Loucy (cell line): ENCODE measurements at regions not wholly inside any gene's neighbourhood (a gene's known extent, or its start where the extent isn't known, plus 50 kb on each side); places are given as distances from the start of the nearest gene placed in this dataset.

ENCODE experiments used
- EZH2phosphoT487 ChIP-seq: fragments of 200-600 bp; IDR thresholded peaks from 2 replicates; pipeline ENCODE4 v1.6.1; 2018; ENCODE audit warnings: antibody characterized with exemption, mild to moderate bottlenecking, moderate library complexity, borderline replicate concordance
- TF ChIP-seq, protein P1 (sequence below): fragments of 200-600 bp; sonication (generic); conservative IDR thresholded peaks from 2 replicates; pipeline ENCODE4 v1.5.1; 2014; ENCODE audit warnings: mild to moderate bottlenecking, antibody characterized with exemption, low read length

DNA sequence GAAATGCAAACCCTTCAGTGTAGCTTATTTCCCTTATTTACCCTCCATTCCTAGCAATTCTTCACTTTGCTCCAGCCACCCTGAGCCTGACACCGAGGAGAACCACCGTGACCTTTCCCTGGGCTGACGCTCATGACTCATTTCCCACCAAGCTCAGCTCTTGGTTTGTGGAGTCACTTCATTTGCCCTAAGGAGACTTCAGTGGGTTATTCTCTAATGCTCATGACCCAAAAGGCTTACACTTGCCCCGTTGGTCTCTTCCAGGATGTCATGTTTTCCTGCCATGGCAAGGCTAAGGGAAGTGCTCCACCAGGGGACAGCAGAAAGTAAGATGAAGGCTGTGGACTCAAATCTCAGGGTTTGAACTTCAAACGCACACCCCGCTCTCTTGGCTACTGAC lies 161.0 kb downstream of the CBLN1 start:
- TF ChIP-seq, protein P1, sequence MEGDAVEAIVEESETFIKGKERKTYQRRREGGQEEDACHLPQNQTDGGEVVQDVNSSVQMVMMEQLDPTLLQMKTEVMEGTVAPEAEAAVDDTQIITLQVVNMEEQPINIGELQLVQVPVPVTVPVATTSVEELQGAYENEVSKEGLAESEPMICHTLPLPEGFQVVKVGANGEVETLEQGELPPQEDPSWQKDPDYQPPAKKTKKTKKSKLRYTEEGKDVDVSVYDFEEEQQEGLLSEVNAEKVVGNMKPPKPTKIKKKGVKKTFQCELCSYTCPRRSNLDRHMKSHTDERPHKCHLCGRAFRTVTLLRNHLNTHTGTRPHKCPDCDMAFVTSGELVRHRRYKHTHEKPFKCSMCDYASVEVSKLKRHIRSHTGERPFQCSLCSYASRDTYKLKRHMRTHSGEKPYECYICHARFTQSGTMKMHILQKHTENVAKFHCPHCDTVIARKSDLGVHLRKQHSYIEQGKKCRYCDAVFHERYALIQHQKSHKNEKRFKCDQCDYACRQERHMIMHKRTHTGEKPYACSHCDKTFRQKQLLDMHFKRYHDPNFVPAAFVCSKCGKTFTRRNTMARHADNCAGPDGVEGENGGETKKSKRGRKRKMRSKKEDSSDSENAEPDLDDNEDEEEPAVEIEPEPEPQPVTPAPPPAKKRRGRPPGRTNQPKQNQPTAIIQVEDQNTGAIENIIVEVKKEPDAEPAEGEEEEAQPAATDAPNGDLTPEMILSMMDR: no peak
- TF ChIP-seq EZH2phosphoT487: no peak
